Caco-2 (cell line): ENCODE measurements at regions not wholly inside any gene's neighbourhood (a gene's known extent, or its start where the extent isn't known, plus 50 kb on each side); places are given as distances from the start of the nearest gene placed in this dataset.

Experiments used
- BruUV-seq: library from RNA; stranded (reverse); fragments of 400-500 nt; replicated peaks from 2 replicates; lab custom pipeline; 2021; lab: Mats Ljungman, UMichigan
- CTCF ChIA-PET: fragments of 300-600 bp; sonication (Branson Sonifier 250); formaldehyde crosslinking; loops from one replicate; lab custom pipeline; 2022; ENCODE audit warnings: antibody characterized with exemption; lab: Charles Lee
- POLR2A ChIA-PET: fragments of 300-600 bp; sonication (Branson Sonifier 250); formaldehyde crosslinking; loops from one replicate; lab custom pipeline; 2022; ENCODE audit warnings: antibody characterized with exemption; lab: Charles Lee
- DNase-seq, 2 experiments: peaks; one replicate each; pipeline versions ENCODE4 v3.0.0 to v3.0.0-alpha.2; 2020 to 2022
- H3K27me3 ChIP-seq: replicated peaks from 2 replicates; pipeline ENCODE4 v1.6.0; 2011; ENCODE audit warnings: low read length; ENCODE audit not compliant: control insufficient read depth, insufficient read depth
- H3K36me3 ChIP-seq: 2 replicates; pipeline ENCODE4 v1.5.1; 2011; ENCODE audit warnings: low read length; ENCODE audit not compliant: control insufficient read depth, insufficient read depth
- H3K4me1 ChIP-seq: fragments of 250-450 bp; sonication (Bioruptor Pico); 2 replicates; pipeline ENCODE4 v1.5.1; 2020; ENCODE audit warnings: mild to moderate bottlenecking
- H3K4me3 ChIP-seq: 2 replicates; pipeline ENCODE4 v1.5.1; 2011; ENCODE audit warnings: low read depth, mild to moderate bottlenecking, control low read depth, low read length
- H3K9me3 ChIP-seq: fragments of 250-450 bp; sonication (Bioruptor Pico); 2 replicates; pipeline ENCODE4 v1.5.1; 2020; ENCODE audit warnings: mild to moderate bottlenecking, moderate library complexity
- H3K27ac Mint-ChIP-seq: one replicate; pipeline ENCODE4 v1.8.0; 2022; ENCODE audit warnings: mixed read lengths; ENCODE audit not compliant: unreplicated experiment
- H3K27me3 Mint-ChIP-seq: one replicate; pipeline ENCODE4 v1.8.0; 2022; ENCODE audit warnings: mixed read lengths; ENCODE audit not compliant: insufficient read depth, unreplicated experiment
- H3K36me3 Mint-ChIP-seq: one replicate; pipeline ENCODE4 v1.8.0; 2022; ENCODE audit warnings: mild to moderate bottlenecking, mixed read lengths; ENCODE audit not compliant: insufficient read depth, unreplicated experiment
- H3K4me1 Mint-ChIP-seq: one replicate; pipeline ENCODE4 v1.8.0; 2022; ENCODE audit warnings: low read depth, mixed read lengths; ENCODE audit not compliant: unreplicated experiment
- H3K4me3 Mint-ChIP-seq: one replicate; pipeline ENCODE4 v1.8.0; 2022; ENCODE audit warnings: mild to moderate bottlenecking, moderate library complexity, mixed read lengths; ENCODE audit not compliant: unreplicated experiment
- H3K9me3 Mint-ChIP-seq: one replicate; pipeline ENCODE4 v1.8.0; 2022; ENCODE audit warnings: mixed read lengths; ENCODE audit not compliant: unreplicated experiment
- CTCF ChIP-seq, 2 experiments: fragments of 200-600 bp in 1 of 2; IDR thresholded peaks; 1 replicate in 1 of 2; 2 replicates in 1 of 2; pipeline versions ENCODE4 v1.5.1 to v1.8.0; 2011 to 2022; ENCODE audit warnings: antibody characterized with exemption in 1 of 2, control low read depth in 1 of 2, inconsistent platforms in 1 of 2, low read depth in 1 of 2, low read length in 1 of 2, mild to moderate bottlenecking in 1 of 2, moderate library complexity in 1 of 2; ENCODE audit not compliant: insufficient read depth in 1 of 2, severe bottlenecking in 1 of 2, unreplicated experiment in 1 of 2
- intact Hi-C: fragments of 100-400 bp; cut with micrococcal nuclease; formaldehyde crosslinking; loops from one replicate; pipeline ENCODE4 v1.10.0; 2022; ENCODE audit not compliant: unreplicated experiment

- Mint-ChIP-seq H3K27ac (no peak overlapping the region), H3K9me3 (peaks cover under 1% of the 10 kb centered on the region), H3K36me3 (no peaks in the 10 kb centered on the region), H3K27me3 (no peaks in the 10 kb centered on the region), H3K4me3 (no peak overlapping the region), H3K4me1 (no peaks in the 10 kb centered on the region)
- no peak for TF ChIP-seq CTCF (IDR thresholded peaks at IDR 0.05; ENCODE audit: insufficient read depth in 1 of 2, low read depth in 1 of 2, low read length in 1 of 2, severe bottlenecking in 1 of 2, unreplicated experiment in 1 of 2)
- BruUV-seq, result no TSS peak
- ChIA-PET POLR2A (no interaction called here), CTCF (no interaction called here)
- Histone ChIP-seq H3K27me3 (no peaks in the 10 kb centered on the region), H3K4me3 (no peak overlapping the region), H3K36me3 (no peaks in the 10 kb centered on the region), H3K4me1 (no peaks in the 10 kb centered on the region), H3K9me3 (no peaks in the 10 kb centered on the region)
- intact Hi-C loops, result no loop called here
- DNase-seq, result no peak
These were observed 977.0 kb downstream of the TFAP2A start for GRCh38 chr6:9437836-9438235.

- no peak for TF ChIP-seq CTCF (IDR thresholded peaks at IDR 0.05; ENCODE audit: insufficient read depth in 1 of 2, low read depth in 1 of 2, low read length in 1 of 2, severe bottlenecking in 1 of 2, unreplicated experiment in 1 of 2)
These were observed 979.6 kb downstream of the TFAP2A start for GRCh38 chr6:9435281-9435680.

GRCh38 chr6:9431945-9432344 lies 982.9 kb downstream of the TFAP2A start:
- no peaks in the 10 kb centered on the region for H3K36me3 Mint-ChIP-seq
- H3K9me3 Mint-ChIP-seq, result no peaks in the 10 kb centered on the region
- H3K27me3 Mint-ChIP-seq, result no peaks in the 10 kb centered on the region
- TF ChIP-seq CTCF (IDR thresholded peaks at IDR 0.05; ENCODE audit: insufficient read depth in 1 of 2, low read depth in 1 of 2, low read length in 1 of 2, severe bottlenecking in 1 of 2, unreplicated experiment in 1 of 2), result no peak
- Histone ChIP-seq H3K27me3 (no peaks in the 10 kb centered on the region), H3K9me3 (peaks cover 4% of the 10 kb centered on the region; the same call in 1 of the 2 replicates), H3K36me3 (no peaks in the 10 kb centered on the region), H3K4me1 (no peaks in the 10 kb centered on the region), H3K4me3 (no peak overlapping the region)
- intact Hi-C loops, result no loop called here
- ChIA-PET POLR2A (no interaction called here), CTCF (interaction anchor here (0.7 kb wide), 1 partner anchor 704 kb away, joined by 3 read pairs; no protein-coding TSS in a partner anchor)
- no peak overlapping the region for H3K27ac Mint-ChIP-seq
- no TSS peak for BruUV-seq
- no peak for DNase-seq
- no peaks in the 10 kb centered on the region for H3K4me1 Mint-ChIP-seq
- no peak overlapping the region for H3K4me3 Mint-ChIP-seq

More at GRCh38 chr6:9435281-9435680, 979.6 kb downstream of the TFAP2A start:
- Histone ChIP-seq H3K27me3 (no peaks in the 10 kb centered on the region), H3K4me3 (no peak overlapping the region), H3K9me3 (peaks cover 4% of the 10 kb centered on the region; the same call in 1 of the 2 replicates), H3K36me3 (no peaks in the 10 kb centered on the region), H3K4me1 (no peaks in the 10 kb centered on the region)
- H3K36me3 Mint-ChIP-seq, result no peaks in the 10 kb centered on the region
- H3K9me3 Mint-ChIP-seq, result no peaks in the 10 kb centered on the region
- CTCF ChIA-PET, result no interaction called here
- H3K4me3 Mint-ChIP-seq, result no peak overlapping the region
- H3K4me1 Mint-ChIP-seq, result no peaks in the 10 kb centered on the region
- intact Hi-C loops, result no loop called here
- no peaks in the 10 kb centered on the region for H3K27me3 Mint-ChIP-seq
- POLR2A ChIA-PET, result no interaction called here
- no peak for DNase-seq
- H3K27ac Mint-ChIP-seq, result no peak overlapping the region
- no TSS peak for BruUV-seq
